ENCODE measurements at regions not wholly inside any gene's neighbourhood (a gene's known extent, or its start where the extent isn't known, plus 50 kb on each side); places are given as distances from the start of the nearest gene placed in this dataset.

GRCh38 chr5:18811661-18812060 lies 1176.3 kb downstream of the CDH18 start:
- in situ Hi-C loops (cut with MboI; ENCODE audit: low sequenced_read_pairs), result no loop called here

GRCh38 chr5:18828351-18828750 lies 1159.6 kb downstream of the CDH18 start:
- in situ Hi-C loops (cut with MboI; ENCODE audit: low sequenced_read_pairs), result no loop called here

- in situ Hi-C loops (cut with MboI; ENCODE audit: low sequenced_read_pairs), result no loop called here
These were observed 1158.5 kb downstream of the CDH18 start for GRCh38 chr5:18829539-18829938.

- in situ Hi-C loops (cut with MboI; ENCODE audit: low sequenced_read_pairs), result no loop called here
These were observed 1137.8 kb downstream of the CDH18 start for GRCh38 chr5:18850216-18850615.

GRCh38 chr5:18872978-18873377 lies 1115.0 kb downstream of the CDH18 start:
- in situ Hi-C loops (cut with MboI; ENCODE audit: low sequenced_read_pairs), result no loop called here

- in situ Hi-C loops (cut with MboI; ENCODE audit: low sequenced_read_pairs), result no loop called here
These were observed 1111.4 kb downstream of the CDH18 start for GRCh38 chr5:18876565-18876964.

- in situ Hi-C loops (cut with MboI; ENCODE audit: low sequenced_read_pairs), result no loop called here
These were observed 1106.4 kb downstream of the CDH18 start for GRCh38 chr5:18881615-18882014.

- in situ Hi-C loops (cut with MboI; ENCODE audit: low sequenced_read_pairs), result no loop called here
These were observed 1105.8 kb downstream of the CDH18 start for GRCh38 chr5:18882154-18882553.

GRCh38 chr5:18888821-18889220 lies 1099.2 kb downstream of the CDH18 start:
- in situ Hi-C loops (cut with MboI; ENCODE audit: low sequenced_read_pairs), result no loop called here

GRCh38 chr5:18900644-18901043 lies 1087.4 kb downstream of the CDH18 start:
- in situ Hi-C loops (cut with MboI; ENCODE audit: low sequenced_read_pairs), result no loop called here

- in situ Hi-C loops (cut with MboI; ENCODE audit: low sequenced_read_pairs), result no loop called here
These were observed 1067.0 kb downstream of the CDH18 start for GRCh38 chr5:18920966-18921365.

- in situ Hi-C loops (cut with MboI; ENCODE audit: low sequenced_read_pairs), result no loop called here
These were observed 1055.9 kb downstream of the CDH18 start for GRCh38 chr5:18932081-18932480.

- in situ Hi-C loops (cut with MboI; ENCODE audit: low sequenced_read_pairs), result no loop called here
These were observed 1043.2 kb downstream of the CDH18 start for GRCh38 chr5:18944771-18945170.

GRCh38 chr5:18954239-18954638 lies 1033.8 kb downstream of the CDH18 start:
- in situ Hi-C loops (cut with MboI; ENCODE audit: low sequenced_read_pairs), result no loop called here

GRCh38 chr5:18959535-18959934 lies 1028.5 kb downstream of the CDH18 start:
- in situ Hi-C loops (cut with MboI; ENCODE audit: low sequenced_read_pairs), result no loop called here

- in situ Hi-C loops (cut with MboI; ENCODE audit: low sequenced_read_pairs), result no loop called here
These were observed 1026.8 kb downstream of the CDH18 start for GRCh38 chr5:18961234-18961633.

- in situ Hi-C loops (cut with MboI; ENCODE audit: low sequenced_read_pairs), result no loop called here
These were observed 1022.1 kb downstream of the CDH18 start for GRCh38 chr5:18965893-18966292.

GRCh38 chr5:18967637-18968036 lies 1020.4 kb downstream of the CDH18 start:
- in situ Hi-C loops (cut with MboI; ENCODE audit: low sequenced_read_pairs), result no loop called here

- in situ Hi-C loops (cut with MboI; ENCODE audit: low sequenced_read_pairs), result no loop called here
These were observed 1019.0 kb downstream of the CDH18 start for GRCh38 chr5:18968966-18969365.

- in situ Hi-C loops (cut with MboI; ENCODE audit: low sequenced_read_pairs), result no loop called here
These were observed 1018.0 kb downstream of the CDH18 start for GRCh38 chr5:18970000-18970399.

GRCh38 chr5:18972177-18972576 lies 1015.8 kb downstream of the CDH18 start:
- in situ Hi-C loops (cut with MboI; ENCODE audit: low sequenced_read_pairs), result no loop called here

GRCh38 chr5:18975624-18976023 lies 1012.4 kb downstream of the CDH18 start:
- in situ Hi-C loops (cut with MboI; ENCODE audit: low sequenced_read_pairs), result no loop called here

GRCh38 chr5:18977880-18978279 lies 1010.1 kb downstream of the CDH18 start:
- in situ Hi-C loops (cut with MboI; ENCODE audit: low sequenced_read_pairs), result no loop called here

GRCh38 chr5:18984559-18985080 lies 1003.4 kb downstream of the CDH18 start:
- in situ Hi-C loops (cut with MboI; ENCODE audit: low sequenced_read_pairs), result no loop called here
